ENCODE measurements at regions not wholly inside any gene's neighbourhood (a gene's known extent, or its start where the extent isn't known, plus 50 kb on each side); places are given as distances from the start of the nearest gene placed in this dataset.

- no peak for TF ChIP-seq MYC (IDR thresholded peaks at IDR 0.05; ENCODE audit: insufficient read depth, insufficient read length, insufficient replicate concordance, low read length, severe bottlenecking)
- no peak for TF ChIP-seq NFIC (IDR thresholded peaks at IDR 0.05; ENCODE audit: low read depth, low read length)
These were observed 1247.0 kb upstream of the CHAC2 start (continued) for GRCh38 chr2:52520644-52521043.

GRCh38 chr2:52518678-52519077, 1248.9 kb upstream of the CHAC2 start:
- SMC1A ChIA-PET (ENCODE audit: uncharacterized antibody, unreplicated experiment): interaction anchor here (1.6 kb wide), 1 partner anchor 40 kb away, joined by 3 read pairs; no protein-coding TSS in a partner anchor
- no peak overlapping the region for H3K4me2 ChIP-seq (ENCODE audit: control insufficient read depth, insufficient read depth)
- H3K4me1 ChIP-seq (ENCODE audit: control insufficient read depth, insufficient read depth, low read length): no peaks in the 10 kb centered on the region
- BruUV-seq (replicated peaks): no TSS peak
- RAD21 ChIA-PET (ENCODE audit: unreplicated experiment): no interaction called here
- TF ChIP-seq POU2F2 (IDR thresholded peaks at IDR 0.05; ENCODE audit: borderline replicate concordance, low read depth, low read length): no peak
- no peaks in the 10 kb centered on the region for H4K20me1 ChIP-seq (ENCODE audit: control insufficient read depth, insufficient read depth)
- FAIRE-seq: no peak
- no peak overlapping the region for H3K4me3 ChIP-seq
- intact Hi-C loops (cut with micrococcal nuclease; ENCODE audit: unreplicated experiment) (loop anchor here (5.0 kb wide), 1 partner anchor 59 kb away; no protein-coding TSS in a partner anchor), in situ Hi-C loops (cut with MboI) (no loop called here)
- no peaks in the 10 kb centered on the region for H3K27me3 ChIP-seq (replicated peaks in 1 of 2; ENCODE audit: control insufficient read depth in 2 of 2, insufficient read depth in 2 of 2, low read length in 1 of 2)
- no peak overlapping the region for H3K27ac ChIP-seq (ENCODE audit: control insufficient read depth, insufficient read depth)
- no peaks in the 10 kb centered on the region for H3K9me3 ChIP-seq (replicated peaks; ENCODE audit: control insufficient read depth, insufficient read depth, low read length)
- POLR2A ChIA-PET: no interaction called here
- H2AFZ ChIP-seq (ENCODE audit: control insufficient read depth, low read depth, low read length): no peak overlapping the region
- ATAC-seq: no peak
- no peaks in the 10 kb centered on the region for H3K36me3 ChIP-seq (ENCODE audit: control insufficient read depth in 2 of 2, insufficient read depth in 2 of 2, low read length in 1 of 2)
- DNase-seq (ENCODE audit: low read depth, low spot score): no peak
- no peak overlapping the region for H3K9ac ChIP-seq (ENCODE audit: control insufficient read depth, insufficient read depth, low read length)
- CTCF ChIA-PET: no interaction called here
- H3K79me2 ChIP-seq (ENCODE audit: control insufficient read depth, insufficient read depth, low read length): no peaks in the 10 kb centered on the region

GRCh38 chr2:52512760-52513159, 1254.8 kb upstream of the CHAC2 start:
- FAIRE-seq (no peak), ATAC-seq (no peak), DNase-seq (ENCODE audit: low read depth, low spot score) (no peak)
- SMC1A ChIA-PET (ENCODE audit: uncharacterized antibody, unreplicated experiment): no interaction called here
- no peak overlapping the region for H2AFZ ChIP-seq (ENCODE audit: control insufficient read depth, low read depth, low read length)
- POLR2A ChIA-PET: no interaction called here
- intact Hi-C loops (cut with micrococcal nuclease; ENCODE audit: unreplicated experiment): no loop called here
- no peaks in the 10 kb centered on the region for H3K27me3 ChIP-seq (replicated peaks in 1 of 2; ENCODE audit: control insufficient read depth in 2 of 2, insufficient read depth in 2 of 2, low read length in 1 of 2)
- RAD21 ChIA-PET (ENCODE audit: unreplicated experiment): interaction anchor here (0.6 kb wide), 1 partner anchor 173 kb away, joined by 4 read pairs; no protein-coding TSS in a partner anchor
- no peak overlapping the region for H3K4me3 ChIP-seq
- H3K9ac ChIP-seq (ENCODE audit: control insufficient read depth, insufficient read depth, low read length): no peak overlapping the region
- CTCF ChIA-PET: interaction anchor here (1.3 kb wide), 1 partner anchor 9 kb away, joined by 3 read pairs; no protein-coding TSS in a partner anchor
- no peaks in the 10 kb centered on the region for H3K36me3 ChIP-seq (ENCODE audit: control insufficient read depth in 2 of 2, insufficient read depth in 2 of 2, low read length in 1 of 2)
- H3K27ac ChIP-seq (ENCODE audit: control insufficient read depth, insufficient read depth): no peak overlapping the region
- 32% methylated on average over 5 of the region's 5 CpGs for WGBS (ENCODE audit: insufficient coverage, insufficient replicate concordance, low lambda C conversion rate, missing lambda C conversion rate)
- no peaks in the 10 kb centered on the region for H3K9me3 ChIP-seq (replicated peaks; ENCODE audit: control insufficient read depth, insufficient read depth, low read length)
- no peaks in the 10 kb centered on the region for H4K20me1 ChIP-seq (ENCODE audit: control insufficient read depth, insufficient read depth)
- BruUV-seq (replicated peaks): no TSS peak
- in situ Hi-C loops (cut with MboI): no loop called here
- no peak overlapping the region for H3K4me2 ChIP-seq (ENCODE audit: control insufficient read depth, insufficient read depth)
- H3K79me2 ChIP-seq (ENCODE audit: control insufficient read depth, insufficient read depth, low read length): no peaks in the 10 kb centered on the region
- H3K4me1 ChIP-seq (ENCODE audit: control insufficient read depth, insufficient read depth, low read length): no peaks in the 10 kb centered on the region
- TF ChIP-seq CEBPZ (IDR thresholded peaks at IDR 0.05; ENCODE audit: low read depth, low read length) (no peak), IRF5 (IDR thresholded peaks at IDR 0.05; ENCODE audit: borderline replicate concordance) (no peak), CREM (IDR thresholded peaks at IDR 0.05; ENCODE audit: low read depth) (no peak), RAD51 (IDR thresholded peaks at IDR 0.05) (no peak), NBN (IDR thresholded peaks at IDR 0.05) (no peak)
